ENCODE measurements at regions not wholly inside any gene's neighbourhood (a gene's known extent, or its start where the extent isn't known, plus 50 kb on each side); places are given as distances from the start of the nearest gene placed in this dataset.
"Not testable (repeated sequence)": the region's sequence is repeated elsewhere in the genome, so short reads cannot be mapped to it uniquely, and the experiment has no call there.

DNA sequence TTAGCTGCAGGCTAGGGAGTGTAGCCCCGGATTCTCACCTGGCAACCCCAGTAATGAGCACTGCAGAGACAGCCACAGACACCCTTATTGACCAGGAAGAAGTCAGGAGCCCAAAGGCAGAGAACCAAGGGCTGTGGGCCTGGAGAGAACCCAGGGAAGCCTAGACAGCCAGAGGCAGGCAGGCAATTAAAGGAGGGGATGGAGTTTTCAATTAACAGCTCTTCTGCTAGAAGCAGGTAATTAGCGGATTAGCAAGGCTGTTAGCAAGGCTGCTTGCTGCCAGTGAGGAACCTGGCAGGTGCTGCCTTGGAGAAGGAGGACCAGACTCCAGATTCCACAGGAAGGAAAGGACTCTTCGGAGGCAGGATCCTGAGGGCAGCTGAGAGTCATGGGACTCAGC, 176.1 kb downstream of the TRIM43 start:
- DNase-seq: not testable (repeated sequence)

DNA sequence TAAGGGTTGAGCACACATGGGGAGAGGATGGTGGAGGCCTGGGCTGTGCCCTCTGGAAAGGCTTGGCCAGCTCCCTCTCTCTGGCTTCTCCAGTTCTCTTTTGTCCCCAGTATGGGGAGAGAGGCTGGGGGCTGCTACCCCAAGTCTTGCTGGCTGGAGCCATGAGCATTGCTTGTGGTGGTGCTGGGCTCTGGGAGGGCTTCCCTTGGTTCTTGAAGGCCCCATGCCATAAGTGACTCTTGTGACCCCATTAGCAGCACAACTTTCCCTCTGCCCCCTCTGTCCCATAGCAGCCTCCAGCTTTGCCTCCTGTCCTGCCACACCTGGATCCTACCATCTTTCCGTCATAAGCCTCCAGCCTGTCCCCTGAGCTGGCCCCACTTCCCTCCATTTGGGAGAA, 177.5 kb downstream of the TRIM43 start:
- not testable (repeated sequence) for DNase-seq

DNA sequence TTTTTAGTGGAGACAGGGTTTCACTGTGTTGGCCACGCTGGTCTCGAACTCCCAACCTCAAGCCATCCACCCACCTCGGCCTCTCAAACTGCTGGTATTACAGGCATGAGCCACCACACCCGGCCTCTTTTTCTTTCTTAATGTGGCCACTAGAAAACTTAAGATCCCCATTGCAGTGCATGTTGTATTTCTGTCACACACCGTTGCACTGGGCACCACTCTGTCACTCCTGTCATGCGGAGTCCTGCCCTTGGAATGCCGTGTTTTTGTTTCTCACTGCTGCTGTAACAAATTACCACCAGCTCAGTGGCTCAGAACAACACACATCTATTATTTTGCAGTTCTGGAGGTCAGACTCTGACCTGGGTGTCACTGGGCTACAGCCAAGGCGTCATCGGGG, 178.9 kb downstream of the TRIM43 start:
- DNase-seq: not testable (repeated sequence)

DNA sequence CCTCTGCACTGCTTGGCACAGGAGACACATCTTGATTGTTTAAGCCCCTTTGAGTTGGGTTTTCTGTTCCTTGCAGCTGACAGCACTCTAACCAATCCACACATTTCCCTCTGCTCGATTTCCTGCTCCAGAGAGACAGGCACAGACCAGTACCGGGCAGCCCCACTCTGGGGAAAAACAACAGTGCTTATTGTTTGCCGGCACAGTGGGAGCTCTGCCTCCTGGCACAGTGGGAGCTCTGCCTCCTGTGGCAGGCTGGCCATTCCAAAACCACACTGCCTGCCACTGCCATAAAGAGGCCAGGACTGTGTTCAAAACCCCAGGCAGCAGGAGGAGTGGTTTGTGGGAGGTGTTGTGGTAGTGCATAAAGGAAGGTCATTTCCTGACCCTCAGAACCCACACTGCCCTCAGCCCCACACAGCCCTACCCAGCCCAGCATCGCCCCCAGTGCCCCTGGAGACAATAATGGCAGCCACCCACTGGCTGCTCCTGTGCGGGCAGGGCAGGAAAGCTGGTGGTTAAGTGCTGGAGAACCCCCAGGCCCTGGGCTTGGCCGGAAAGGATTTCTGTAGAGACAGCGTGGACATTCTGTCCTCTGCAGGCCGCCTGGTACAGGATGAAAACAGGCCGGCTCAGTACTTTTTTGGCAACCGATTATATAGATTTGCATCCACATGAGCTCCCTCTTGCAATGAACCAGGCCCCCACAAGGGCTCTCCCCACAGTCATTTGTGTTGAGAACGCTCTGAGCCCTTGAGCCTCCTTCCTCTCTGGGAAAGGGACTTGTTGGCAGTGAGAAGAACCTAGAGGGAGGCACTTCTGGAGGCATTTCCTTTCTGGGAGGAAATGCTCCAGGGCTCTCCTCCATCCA, 182.8 kb downstream of the TRIM43 start:
- not testable (repeated sequence) for DNase-seq

DNA sequence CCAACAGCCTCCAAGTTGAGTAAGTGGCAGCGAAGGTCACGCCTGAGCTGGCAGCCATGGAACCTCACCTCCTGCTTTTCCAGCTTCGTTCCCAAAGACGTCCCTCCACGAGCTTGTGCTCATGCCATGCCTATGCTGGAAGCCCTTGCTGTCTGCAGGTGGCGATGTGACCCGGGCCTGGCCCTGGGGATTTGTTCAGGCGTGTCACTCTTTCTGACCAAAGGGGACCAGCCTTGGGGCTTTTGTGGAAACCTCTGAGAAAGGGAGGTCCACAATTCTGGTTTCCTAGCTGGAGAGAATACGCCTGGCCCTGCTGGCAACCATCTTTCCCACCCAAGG, 183.4 kb downstream of the TRIM43 start:
- not testable (repeated sequence) for DNase-seq
